MM.1S (cell line): ENCODE measurements at regions not wholly inside any gene's neighbourhood (a gene's known extent, or its start where the extent isn't known, plus 50 kb on each side); places are given as distances from the start of the nearest gene placed in this dataset.

Source experiments
- CTCF ChIP-seq: fragments of 300-600 bp; sonication (generic); IDR thresholded peaks from 2 replicates; pipeline ENCODE4 v1.5.1; 2016; ENCODE audit warnings: antibody characterized with exemption, low read length, mixed read lengths
- EZH2phosphoT487 ChIP-seq: fragments of 300-600 bp; sonication (generic); IDR thresholded peaks from 2 replicates; pipeline ENCODE4 v1.6.1; 2018; ENCODE audit warnings: antibody characterized with exemption, low read length

GRCh38 chrX:104488811-104489210 lies 77.2 kb upstream of the IL1RAPL2 start:
- TF ChIP-seq CTCF, result no peak
- no peak for TF ChIP-seq EZH2phosphoT487
